Endodermal cell (in vitro differentiated cells): ENCODE measurements at regions not wholly inside any gene's neighbourhood (a gene's known extent, or its start where the extent isn't known, plus 50 kb on each side); places are given as distances from the start of the nearest gene placed in this dataset.

ENCODE experiments used
- DNase-seq: peaks from one replicate; pipeline ENCODE4 v3.0.0-alpha.2; 2017
- H3K27ac ChIP-seq: 2 replicates; pipeline ENCODE4 v1.5.1; 2013; ENCODE audit warnings: mild to moderate bottlenecking, low read depth, low read length, moderate library complexity
- H3K27me3 ChIP-seq: 2 replicates; pipeline ENCODE4 v1.6.1; 2013; ENCODE audit warnings: mild to moderate bottlenecking, low read length, moderate library complexity; ENCODE audit not compliant: insufficient read depth, control insufficient read depth, poor library complexity, severe bottlenecking
- H3K36me3 ChIP-seq: 2 replicates; pipeline ENCODE4 v1.7.0; 2013; ENCODE audit warnings: mild to moderate bottlenecking, low read length, moderate library complexity; ENCODE audit not compliant: control insufficient read depth, insufficient read depth
- H3K4me1 ChIP-seq: one replicate; pipeline ENCODE4 v1.7.0; 2013; ENCODE audit warnings: low read length; ENCODE audit not compliant: control insufficient read depth, insufficient read depth
- H3K4me3 ChIP-seq: 2 replicates; pipeline ENCODE4 v1.5.1; 2013; ENCODE audit warnings: mild to moderate bottlenecking, low read length, moderate library complexity
- H3K9ac ChIP-seq: 2 replicates; pipeline ENCODE4 v1.6.1; 2013; ENCODE audit warnings: mild to moderate bottlenecking, low read length, moderate library complexity; ENCODE audit not compliant: poor library complexity, severe bottlenecking; ENCODE audit errors: extremely low read depth
- H3K9me3 ChIP-seq: 2 replicates; pipeline ENCODE4 v1.6.1; 2013; ENCODE audit warnings: mild to moderate bottlenecking, low read length, moderate library complexity; ENCODE audit not compliant: control insufficient read depth
- H3K27ac Mint-ChIP-seq: 2 replicates; pipeline ENCODE4 v1.8.0; 2020; ENCODE audit warnings: mixed read lengths
- H3K27me3 Mint-ChIP-seq: 2 replicates; pipeline ENCODE4 v1.8.0; 2021; ENCODE audit warnings: mild to moderate bottlenecking, mixed read lengths; ENCODE audit not compliant: insufficient read depth
- H3K36me3 Mint-ChIP-seq: 2 replicates; pipeline ENCODE4 v1.8.0; 2020; ENCODE audit warnings: low read depth, mixed read lengths
- H3K4me1 Mint-ChIP-seq: 2 replicates; pipeline ENCODE4 v1.8.0; 2020; ENCODE audit warnings: mixed read lengths
- H3K4me3 Mint-ChIP-seq: 2 replicates; pipeline ENCODE4 v1.8.0; 2020; ENCODE audit warnings: mild to moderate bottlenecking, moderate library complexity, mixed read lengths
- H3K9me3 Mint-ChIP-seq: 2 replicates; pipeline ENCODE4 v1.8.0; 2020; ENCODE audit warnings: mild to moderate bottlenecking, mixed read lengths
- CTCF ChIP-seq: fragments of 200-600 bp; sonication (generic); conservative IDR thresholded peaks from 2 replicates; pipeline ENCODE4 v1.5.0; 2021; ENCODE audit warnings: antibody characterized with exemption, mild to moderate bottlenecking
- WGBS, 2 experiments: methylation state at CpG; one replicate each; pipeline versions ENCODE4 v1.1.5 to v1.1.7; 2013; ENCODE audit warnings: missing lambda C conversion rate in 2 of 2, mixed read lengths in 1 of 2; ENCODE audit not compliant: insufficient coverage in 1 of 2, insufficient read length in 1 of 2; 5-methylcytosine and 5-hydroxymethylcytosine counted together

DNA sequence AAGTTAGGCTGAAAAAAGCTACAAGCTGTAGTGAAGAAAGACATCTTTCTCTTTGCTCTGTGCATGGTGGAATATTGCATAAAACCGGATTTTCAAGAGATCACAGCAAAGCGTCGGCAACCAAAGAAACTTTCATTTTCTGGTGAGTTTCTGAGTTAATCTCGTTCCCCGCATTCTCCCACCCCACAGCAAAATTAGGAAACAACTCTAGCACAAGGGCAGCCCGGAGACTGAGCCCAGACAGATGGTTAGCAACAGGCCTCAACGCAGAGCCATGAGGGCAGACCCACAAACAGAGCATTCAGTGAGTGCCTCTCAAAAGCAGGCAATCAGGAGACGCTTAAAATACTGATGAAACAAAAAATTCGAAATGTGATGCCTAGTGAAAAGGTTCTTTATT is 396.1 kb upstream of the KLF6 start:
- Mint-ChIP-seq H3K4me1 (no peaks in the 10 kb centered on the region), H3K36me3 (no peaks in the 10 kb centered on the region), H3K27ac (no peak overlapping the region), H3K9me3 (no peaks in the 10 kb centered on the region), H3K4me3 (no peak overlapping the region), H3K27me3 (no peaks in the 10 kb centered on the region)
- no peak overlapping the region for H3K9ac ChIP-seq
- DNase-seq: no peak
- WGBS, 2 experiments: 88 to 92% methylated on average over 9 of the region's 9 CpGs
- H3K27ac ChIP-seq: no peak overlapping the region
- no peak overlapping the region for H3K4me3 ChIP-seq
- H3K4me1 ChIP-seq: no peaks in the 10 kb centered on the region
- no peak for TF ChIP-seq CTCF
- H3K27me3 ChIP-seq: no peaks in the 10 kb centered on the region
- no peaks in the 10 kb centered on the region for H3K36me3 ChIP-seq
- no peaks in the 10 kb centered on the region for H3K9me3 ChIP-seq

- H3K36me3 Mint-ChIP-seq: no peaks in the 10 kb centered on the region
- Histone ChIP-seq H3K27me3 (no peaks in the 10 kb centered on the region), H3K4me3 (no peak overlapping the region), H3K9ac (no peak overlapping the region), H3K9me3 (peaks cover 6% of the 10 kb centered on the region), H3K4me1 (no peaks in the 10 kb centered on the region), H3K27ac (no peak overlapping the region), H3K36me3 (no peaks in the 10 kb centered on the region)
- H3K9me3 Mint-ChIP-seq: peaks cover 6% of the 10 kb centered on the region
- TF ChIP-seq CTCF: no peak
- H3K27ac Mint-ChIP-seq: no peak overlapping the region
- H3K4me1 Mint-ChIP-seq: no peaks in the 10 kb centered on the region
- 88 to 90% methylated on average over 2 to 3 of the region's 3 CpGs for WGBS, 2 experiments
- H3K27me3 Mint-ChIP-seq: no peaks in the 10 kb centered on the region
- H3K4me3 Mint-ChIP-seq: no peak overlapping the region
- DNase-seq: no peak
Observed at GRCh38 chr10:4177791-4178190, 392.8 kb upstream of the KLF6 start.

- Histone ChIP-seq H3K9me3 (peaks cover 15% of the 10 kb centered on the region), H3K27me3 (no peaks in the 10 kb centered on the region), H3K4me1 (no peaks in the 10 kb centered on the region), H3K9ac (no peak overlapping the region), H3K36me3 (no peaks in the 10 kb centered on the region), H3K4me3 (no peak overlapping the region), H3K27ac (no peak overlapping the region)
- DNase-seq: no peak
- Mint-ChIP-seq H3K27ac (no peak overlapping the region), H3K4me3 (no peak overlapping the region), H3K9me3 (peaks cover 12% of the 10 kb centered on the region), H3K27me3 (no peaks in the 10 kb centered on the region), H3K4me1 (no peaks in the 10 kb centered on the region), H3K36me3 (no peaks in the 10 kb centered on the region)
- WGBS, 2 experiments: 94 to 95% methylated on average over 5 of the region's 5 CpGs
- TF ChIP-seq CTCF: no peak
Observed at GRCh38 chr10:4176500-4177281, 391.7 kb upstream of the KLF6 start.
